ENCODE measurements at regions not wholly inside any gene's neighbourhood (a gene's known extent, or its start where the extent isn't known, plus 50 kb on each side); places are given as distances from the start of the nearest gene placed in this dataset.

DNA sequence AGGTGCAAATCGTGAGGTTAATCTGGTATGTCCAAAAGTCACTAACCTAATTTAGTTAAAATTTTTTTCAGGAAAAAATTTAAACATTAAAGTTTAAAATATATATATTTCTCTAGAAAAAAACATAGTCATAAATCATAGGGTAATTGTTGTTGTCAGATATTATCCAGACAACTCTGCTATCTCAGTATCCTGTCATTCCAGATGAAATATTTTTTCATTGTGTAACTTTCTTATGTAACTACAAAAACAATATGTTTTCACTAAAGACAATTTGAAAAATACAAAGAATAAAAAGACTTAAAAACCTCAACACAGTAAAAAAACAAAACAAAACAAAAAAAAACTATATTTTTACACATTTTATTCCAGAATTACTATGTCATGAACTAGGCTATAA, 57.6 kb downstream of the TENT5A start:
- DNase-seq (ENCODE audit: low spot score), result no peak

DNA sequence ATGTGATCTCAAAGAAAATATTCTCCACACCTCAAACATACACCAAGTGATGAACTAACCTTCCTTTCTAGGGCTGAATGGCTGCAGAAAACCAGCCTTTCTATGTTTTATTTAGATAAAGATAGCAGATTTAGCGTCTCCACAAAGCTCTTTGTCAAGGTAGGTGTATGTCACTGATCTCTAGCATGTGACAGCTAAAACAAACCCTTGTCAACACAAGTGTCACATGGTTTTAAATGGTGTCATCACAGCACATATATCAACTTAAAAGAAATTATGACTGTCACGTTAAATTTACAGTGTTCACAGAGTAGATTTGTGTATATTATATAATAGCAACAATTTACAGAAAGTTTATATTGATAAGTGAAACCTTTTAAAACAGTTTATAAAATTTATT, 58.3 kb downstream of the TENT5A start:
- DNase-seq (ENCODE audit: low spot score), result no peak

DNA sequence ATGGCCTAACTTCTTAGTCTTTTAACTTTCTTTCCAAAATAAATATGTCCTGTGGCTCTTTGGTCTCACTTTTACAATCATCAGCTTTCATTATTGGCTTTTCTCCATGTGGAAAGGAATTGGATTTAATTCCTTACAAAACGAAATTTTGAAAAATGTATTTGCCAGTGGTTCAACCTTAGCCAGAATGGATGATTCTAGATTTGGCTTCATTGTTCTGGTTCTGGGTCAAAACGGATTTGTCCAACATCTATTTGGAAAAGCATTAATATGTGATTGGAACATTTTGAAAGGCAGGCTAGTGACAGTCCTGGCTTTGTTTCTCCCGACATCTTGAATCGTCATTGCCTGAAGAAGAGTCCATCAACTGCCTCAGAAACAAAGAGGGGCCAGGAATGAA, 59.2 kb downstream of the TENT5A start:
- no peak for DNase-seq (ENCODE audit: low spot score)

DNA sequence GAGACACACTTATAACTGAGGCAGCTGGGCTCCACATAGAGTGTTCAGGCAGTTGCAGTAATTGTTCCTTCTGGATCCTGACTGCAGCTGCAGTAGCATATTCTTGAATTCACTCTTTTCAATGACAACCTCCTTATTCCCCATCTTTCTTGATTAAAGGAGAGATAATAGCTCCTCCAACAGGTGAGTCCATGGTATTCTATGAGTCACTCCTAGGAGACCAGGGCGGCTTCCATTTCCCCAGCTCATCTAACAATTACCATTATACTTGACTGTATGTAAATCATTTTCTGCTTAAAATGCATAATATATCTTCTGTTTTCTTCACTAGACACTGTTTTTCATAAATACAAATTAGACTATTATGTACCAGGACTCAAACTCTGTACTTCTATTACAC, 62.4 kb downstream of the TENT5A start:
- DNase-seq (ENCODE audit: low spot score), result no peak

DNA sequence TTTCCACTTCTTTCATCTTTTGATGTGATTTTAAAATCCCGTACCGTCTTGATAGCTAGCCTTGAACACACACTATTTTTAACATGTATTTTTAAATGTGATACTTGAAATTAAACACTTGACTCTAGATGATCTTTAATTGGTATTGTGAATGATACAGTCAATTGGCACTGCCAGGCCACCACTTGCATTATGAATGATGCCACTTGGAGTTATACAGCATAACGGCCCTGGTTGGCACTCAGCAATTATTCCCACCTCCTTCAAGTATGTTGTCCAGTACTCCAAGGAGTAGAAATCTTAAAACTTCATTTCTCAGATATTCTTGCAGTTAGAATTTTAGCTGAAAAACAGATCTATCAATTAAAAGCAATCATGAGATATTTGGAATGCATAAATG, 62.9 kb downstream of the TENT5A start:
- no peak for DNase-seq (ENCODE audit: low spot score)

DNA sequence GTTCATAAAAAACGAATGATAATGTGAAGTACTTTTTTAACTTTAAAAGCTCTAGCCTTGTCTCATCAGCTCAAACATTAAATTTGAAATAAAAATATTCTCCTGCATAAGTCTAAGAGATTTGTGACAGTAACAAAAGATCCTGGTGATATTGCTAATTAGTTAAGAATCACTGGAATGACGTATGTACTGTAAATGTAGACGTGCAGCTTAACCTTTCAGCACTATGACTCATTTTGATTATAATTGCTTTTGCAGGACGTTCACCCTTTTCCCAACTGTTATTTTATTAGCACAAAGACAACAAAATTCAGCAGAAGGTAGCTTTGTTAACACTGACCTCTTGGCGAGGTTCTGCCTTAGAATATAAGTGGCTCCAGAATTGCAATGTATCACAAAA, 68.6 kb downstream of the TENT5A start:
- no peak for DNase-seq (ENCODE audit: low spot score)

DNA sequence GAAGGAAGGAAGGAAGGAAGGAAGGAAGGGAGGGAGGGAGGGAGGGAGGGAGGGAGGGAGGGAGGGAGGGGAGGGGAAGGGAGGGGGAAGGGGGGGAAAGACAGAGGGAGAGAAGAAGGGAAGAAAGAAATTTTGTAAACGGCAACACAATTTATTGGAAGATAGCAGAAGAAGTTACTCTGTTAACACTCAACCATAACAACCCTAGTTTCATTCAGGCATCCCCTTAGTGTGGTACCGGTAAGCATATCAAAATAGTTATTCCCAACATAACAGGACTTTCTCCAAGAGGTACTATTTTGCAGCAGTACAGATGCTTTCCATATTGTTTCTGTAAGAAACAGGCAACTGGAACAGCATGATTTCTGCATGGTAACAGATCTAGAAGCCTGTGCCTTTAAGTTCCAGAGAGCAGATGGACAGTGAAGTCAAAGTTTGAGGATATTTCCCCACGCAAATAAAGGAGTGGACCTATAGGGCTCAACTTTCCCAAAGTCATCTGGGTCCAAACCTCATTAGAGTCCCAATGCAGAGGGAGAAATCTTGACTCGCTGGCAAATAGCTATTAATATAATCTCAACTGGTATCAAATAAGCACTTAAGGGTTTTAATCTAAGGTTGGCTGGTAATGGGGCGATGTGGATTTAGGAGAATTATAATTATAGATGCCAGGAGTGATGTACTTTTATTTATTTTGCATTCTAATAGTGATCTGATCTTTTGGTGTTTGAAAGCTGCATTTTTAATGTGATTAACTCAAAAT, 69.4 kb downstream of the TENT5A start:
- DNase-seq (ENCODE audit: low spot score), result no peak

DNA sequence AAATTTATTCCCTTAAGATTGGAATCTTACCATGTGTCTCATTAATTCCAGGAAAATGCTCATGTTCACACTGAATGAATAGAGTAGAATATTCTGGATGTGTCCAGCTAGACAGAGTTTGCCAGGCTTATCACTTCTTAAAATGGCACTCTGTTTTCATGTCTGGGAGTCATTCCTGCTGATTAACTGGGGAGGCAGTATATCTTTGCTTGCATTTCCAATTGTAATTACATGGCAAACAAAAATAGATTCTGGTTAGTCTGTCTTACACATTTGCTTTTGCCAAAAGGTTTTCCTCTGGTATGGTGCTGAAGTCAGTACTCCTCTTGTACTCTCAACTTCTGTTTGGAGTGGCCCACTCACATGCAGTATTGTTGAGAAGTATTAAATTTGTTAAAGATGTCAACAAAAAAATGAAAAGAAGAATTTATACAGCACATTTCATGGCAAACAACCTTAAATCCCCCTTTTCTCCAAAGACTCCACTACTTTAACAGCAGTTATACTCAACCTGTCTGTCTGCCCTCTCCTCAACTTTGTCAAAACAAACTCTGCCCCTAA, 70.2 kb downstream of the TENT5A start:
- no peak for DNase-seq (ENCODE audit: low spot score)

DNA sequence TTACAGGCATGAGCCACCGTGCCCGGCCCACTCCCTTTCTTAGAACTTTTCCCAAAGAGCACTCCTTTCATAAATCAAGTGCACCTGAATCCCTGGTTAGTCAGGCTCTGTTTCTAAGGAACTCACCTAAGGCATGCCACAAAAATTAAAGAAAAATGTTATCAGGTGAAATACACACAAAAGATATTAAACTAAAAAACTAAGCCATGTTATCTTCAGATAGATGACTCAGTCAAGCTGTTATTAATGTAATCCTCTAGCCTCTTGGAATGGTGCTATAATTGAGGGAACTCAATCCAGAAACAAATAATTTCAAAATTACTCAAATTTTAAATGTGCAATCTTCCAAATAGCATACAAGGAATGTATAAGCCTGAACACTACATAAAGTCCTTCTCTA, 83.0 kb downstream of the TENT5A start:
- DNase-seq (ENCODE audit: low spot score), result no peak

DNA sequence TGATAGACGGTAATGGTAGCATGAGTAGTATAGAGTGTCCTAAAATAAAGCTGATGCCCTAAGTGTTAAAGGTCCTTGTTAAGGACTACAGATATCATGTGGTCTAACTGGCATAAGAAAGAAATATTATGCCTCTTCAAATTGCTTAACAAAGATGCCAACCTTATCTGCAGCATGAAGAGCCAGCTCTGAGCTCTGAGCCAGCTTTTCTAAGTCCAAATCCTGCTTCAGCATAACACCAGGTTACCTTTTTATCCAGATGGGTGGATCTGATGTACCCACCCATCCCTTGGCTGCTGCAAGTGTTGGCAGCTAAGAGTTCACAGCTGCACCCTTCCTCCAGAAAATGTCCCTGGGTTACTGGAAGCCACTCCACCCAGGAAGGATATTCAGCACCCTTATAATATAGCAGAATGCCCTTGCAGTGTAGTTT, 83.8 kb downstream of the TENT5A start:
- no peak for DNase-seq (ENCODE audit: low spot score)

DNA sequence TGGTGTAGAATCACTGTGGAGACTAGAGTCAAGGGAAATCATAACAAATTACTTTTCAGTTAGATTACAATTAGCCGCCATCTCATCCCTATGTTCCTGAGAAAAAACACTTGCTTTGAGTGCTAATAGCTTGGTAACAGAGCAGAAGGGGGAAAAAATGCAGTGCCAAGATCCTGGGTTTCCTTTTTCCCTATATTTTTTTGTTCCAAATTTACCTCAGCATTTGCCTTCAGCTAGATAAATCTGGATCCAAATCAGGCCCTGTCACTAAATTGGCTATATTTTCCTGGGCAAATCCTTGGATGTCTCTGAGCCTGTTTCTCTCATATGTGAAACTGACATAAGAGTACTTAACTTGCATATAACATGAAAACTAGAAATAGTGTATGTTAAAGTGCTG, 86.0 kb downstream of the TENT5A start:
- no peak for DNase-seq (ENCODE audit: low spot score)

DNA sequence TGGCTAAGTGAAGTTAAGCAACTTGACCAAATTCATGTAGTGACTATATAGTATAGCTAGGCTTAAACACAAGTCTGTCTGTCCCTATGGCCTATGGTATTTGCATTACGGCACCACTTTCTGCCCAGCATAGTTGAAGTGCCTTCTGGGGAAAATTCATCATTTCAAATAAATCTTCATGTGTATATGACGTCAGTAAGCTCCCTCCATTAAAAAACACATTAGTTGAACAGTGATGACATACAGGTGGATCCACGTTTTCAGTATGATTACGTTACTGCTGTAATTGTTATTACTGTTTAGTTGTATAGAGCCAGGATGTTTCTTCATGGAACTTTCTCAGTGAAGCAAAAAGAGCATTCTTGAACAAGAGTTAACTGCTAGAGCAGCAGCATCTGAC, 96.2 kb downstream of the TENT5A start:
- no peak for DNase-seq (ENCODE audit: low spot score)

DNA sequence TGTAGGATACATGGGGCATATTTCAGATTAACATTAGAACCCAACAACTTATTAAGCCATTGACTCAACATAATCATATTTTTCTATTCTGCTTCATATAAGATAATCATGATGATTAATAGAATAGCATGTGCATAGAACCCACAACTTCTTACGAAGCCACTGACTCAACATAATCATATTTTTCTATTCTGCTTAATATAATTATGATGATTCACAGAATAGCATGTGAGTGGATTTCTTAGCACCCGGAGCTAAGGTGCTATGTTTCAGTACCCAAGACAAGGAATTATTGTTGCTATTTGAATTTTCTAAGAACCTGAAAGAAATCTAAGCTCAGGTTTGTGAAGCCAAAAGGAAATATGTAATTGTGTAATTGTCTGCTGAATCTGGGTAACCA, 96.8 kb downstream of the TENT5A start:
- no peak for DNase-seq (ENCODE audit: low spot score)

DNA sequence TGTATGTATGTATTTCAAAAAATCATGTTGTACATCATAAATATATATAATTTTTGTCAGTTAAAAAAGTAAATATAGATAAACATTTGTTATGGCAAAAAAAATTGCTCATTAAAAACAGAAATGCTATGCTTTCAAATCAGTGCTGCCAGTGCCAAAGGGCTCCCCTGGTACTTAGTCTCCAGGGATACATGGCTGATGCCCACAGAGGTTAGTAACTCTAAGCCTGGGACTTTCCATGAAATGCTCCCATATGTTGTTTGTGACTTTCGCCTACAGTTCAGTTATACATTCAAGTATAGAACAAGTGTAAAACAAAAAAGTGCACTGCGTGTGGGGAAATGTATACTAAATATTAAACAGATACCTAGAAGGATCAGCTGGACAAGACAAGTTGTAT, 104.0 kb downstream of the TENT5A start:
- no peak for DNase-seq (ENCODE audit: low spot score)

DNA sequence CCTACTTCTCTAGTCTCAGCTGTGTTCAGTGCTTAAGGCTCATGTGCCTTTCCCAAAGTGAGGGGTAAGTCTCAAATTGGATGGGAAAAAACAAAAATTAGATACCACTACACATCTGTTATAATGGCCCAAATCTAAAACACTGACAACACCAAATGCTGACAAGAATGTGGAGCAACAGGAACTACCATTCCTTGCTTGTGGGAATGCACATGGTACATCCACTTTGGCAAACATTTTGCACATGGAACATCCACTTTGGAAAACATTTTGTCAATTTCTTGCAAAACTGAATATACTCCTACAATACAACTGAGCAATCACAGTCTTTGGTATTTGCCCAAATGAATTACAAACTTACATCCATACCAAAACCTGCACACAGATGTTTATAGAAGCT, 109.3 kb downstream of the TENT5A start:
- DNase-seq (ENCODE audit: low spot score), result no peak

DNA sequence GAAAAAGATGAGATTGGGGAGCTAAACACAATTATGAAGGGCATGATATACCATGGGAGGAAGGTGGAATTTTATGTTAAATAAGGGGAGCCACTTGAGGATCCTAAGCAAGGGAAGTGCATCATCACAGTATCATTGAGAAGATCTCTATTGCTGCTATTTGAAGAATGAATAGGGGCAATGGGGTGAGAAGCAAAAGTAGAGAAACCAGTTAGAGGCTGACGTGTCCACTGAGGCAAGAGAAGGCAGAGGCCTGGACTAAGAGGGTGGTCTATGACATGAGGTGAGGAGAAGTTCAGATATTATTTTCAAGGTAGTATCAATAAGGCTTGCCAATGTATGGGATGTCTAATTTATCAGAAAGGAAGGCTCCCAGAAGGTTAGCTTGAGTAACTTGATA, 111.6 kb downstream of the TENT5A start:
- DNase-seq (ENCODE audit: low spot score), result no peak

DNA sequence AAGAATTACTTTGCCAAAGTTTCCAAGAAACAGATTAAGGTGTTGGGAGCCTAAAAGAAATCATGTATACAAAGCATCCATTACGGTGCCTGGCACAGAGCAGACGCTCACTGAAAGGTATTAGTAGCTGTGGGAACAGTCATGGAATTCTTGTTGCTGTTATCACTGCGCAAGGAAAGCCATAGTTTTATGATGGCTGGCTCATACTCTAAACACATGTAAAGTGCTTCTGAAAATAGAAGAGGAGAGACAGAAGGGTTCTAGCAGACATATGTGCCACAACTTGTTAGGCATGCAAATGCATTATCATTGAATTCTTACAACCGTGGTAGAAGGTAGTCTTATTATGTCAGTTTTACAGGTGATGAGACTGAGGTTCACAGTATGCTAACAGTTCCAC, 112.4 kb downstream of the TENT5A start:
- DNase-seq (ENCODE audit: low spot score), result no peak

DNA sequence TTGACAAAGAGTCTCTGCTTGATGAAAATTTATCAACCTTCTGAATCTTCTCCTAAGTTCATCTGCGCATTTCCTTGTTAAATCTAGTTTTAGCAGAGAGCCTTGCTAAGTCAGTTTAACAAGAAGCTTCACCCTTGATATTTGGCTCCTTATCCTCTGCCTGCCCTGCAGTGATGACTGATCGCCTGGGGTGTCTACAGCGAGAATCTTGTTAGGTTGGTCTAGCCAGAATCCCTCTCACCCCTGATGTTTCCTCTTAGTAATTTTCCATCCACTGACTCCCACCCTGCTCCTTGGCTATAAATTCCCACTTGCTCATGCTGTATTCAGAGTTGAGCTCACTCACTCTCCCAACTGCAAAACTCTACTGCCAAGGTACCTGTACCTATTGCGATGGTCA, 114.1 kb downstream of the TENT5A start:
- no peak for DNase-seq (ENCODE audit: low spot score)

DNA sequence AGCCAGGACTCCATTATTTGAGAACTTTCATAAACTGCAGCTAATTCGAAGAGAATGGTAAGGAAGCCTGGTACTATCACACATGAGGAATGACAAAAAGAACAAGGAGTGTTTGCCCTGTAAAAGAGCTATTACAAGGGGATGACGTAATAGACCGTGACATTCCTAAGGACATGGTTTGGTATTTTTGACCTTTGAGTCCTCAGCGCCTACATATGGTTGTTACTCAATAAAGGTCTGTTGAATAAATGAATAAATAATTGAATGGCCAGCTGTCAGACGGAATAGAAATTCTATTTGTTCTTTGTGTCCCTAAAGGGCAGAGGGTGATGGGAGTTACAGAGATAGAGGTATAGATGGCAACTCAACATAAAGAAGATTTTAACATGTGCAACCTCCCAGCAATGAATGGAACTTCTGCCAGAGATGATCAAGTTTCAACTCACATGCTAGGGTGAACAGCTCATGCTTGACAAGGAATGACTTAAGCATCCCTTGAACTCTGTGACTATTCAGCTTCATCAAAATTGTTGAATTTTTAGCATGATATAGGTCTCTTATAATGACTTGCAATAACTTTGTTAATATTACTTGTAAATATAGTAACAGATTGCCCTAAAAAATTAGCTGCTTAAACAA, 115.4 kb downstream of the TENT5A start:
- no peak for DNase-seq (ENCODE audit: low spot score)

DNA sequence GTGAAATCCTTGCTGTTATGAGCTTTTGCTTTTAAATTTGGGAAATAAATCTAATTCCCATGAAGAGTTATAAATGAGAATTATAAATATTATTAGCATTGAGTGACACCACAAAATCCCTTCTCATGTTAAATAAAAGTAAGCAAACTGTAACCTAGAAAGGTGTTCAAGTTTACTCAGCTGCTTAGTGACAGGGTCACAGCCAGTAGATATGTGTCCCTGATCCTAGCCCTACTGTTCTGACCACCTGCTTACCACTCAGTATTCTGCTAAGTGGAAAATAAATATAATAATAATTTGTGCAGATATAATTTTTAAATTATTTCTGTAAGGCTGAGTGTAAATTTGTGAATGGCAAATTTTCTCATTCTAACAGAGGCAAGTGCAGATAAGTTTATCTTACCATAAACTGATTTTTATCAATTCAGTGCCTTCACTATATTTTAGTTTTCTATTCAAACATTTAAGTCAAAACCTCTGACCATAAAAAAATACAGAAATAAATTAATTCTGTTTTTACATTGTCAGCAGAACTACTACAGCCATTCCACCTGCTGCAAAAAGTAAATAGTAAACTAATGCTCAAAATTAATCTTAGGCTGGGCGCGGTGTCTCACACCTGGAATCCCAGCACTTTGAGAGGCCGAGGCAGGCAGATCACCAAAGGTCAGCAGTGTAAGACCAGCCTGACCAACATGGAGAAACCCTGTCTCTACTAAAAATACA, 118.2 kb downstream of the TENT5A start:
- no peak for DNase-seq (ENCODE audit: low spot score)

DNA sequence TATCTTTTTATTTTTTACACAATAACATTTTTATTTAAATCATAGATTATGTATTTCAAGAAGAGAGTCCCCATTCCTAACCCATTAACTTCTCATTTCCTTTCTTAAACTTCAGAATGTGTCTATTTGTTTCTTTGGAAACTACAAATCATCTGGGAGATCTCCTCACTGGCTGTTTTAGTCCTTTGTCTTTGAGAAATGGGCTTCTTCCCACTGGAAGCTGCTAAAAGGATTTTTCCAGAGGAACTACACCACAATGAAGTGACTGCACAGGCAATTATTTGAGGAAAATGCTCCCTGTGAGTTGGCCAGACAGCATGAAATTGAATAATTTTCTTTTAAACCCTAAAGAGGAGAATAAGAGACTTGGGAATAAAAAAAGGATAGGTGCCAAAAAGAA, 119.1 kb downstream of the TENT5A start:
- DNase-seq (ENCODE audit: low spot score), result no peak

DNA sequence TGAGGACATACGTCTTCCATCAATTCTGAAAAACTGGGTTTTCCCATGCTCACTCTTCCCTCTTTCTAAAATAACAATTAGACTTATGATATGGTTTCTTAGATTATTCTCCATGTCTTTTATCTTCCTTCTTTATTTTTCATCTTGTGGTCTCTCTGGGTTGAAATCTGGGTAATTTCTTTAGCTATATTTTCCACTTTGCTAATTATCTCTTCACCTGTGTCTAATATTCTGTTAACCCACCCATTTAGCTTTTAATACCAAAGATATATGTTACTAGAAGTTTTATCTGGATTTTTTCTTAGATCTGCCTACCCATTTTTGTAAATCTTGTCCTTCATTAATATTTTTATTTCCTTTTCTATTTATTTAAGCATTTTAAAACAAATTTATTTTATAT, 121.8 kb downstream of the TENT5A start:
- no peak for DNase-seq (ENCODE audit: low spot score)

DNA sequence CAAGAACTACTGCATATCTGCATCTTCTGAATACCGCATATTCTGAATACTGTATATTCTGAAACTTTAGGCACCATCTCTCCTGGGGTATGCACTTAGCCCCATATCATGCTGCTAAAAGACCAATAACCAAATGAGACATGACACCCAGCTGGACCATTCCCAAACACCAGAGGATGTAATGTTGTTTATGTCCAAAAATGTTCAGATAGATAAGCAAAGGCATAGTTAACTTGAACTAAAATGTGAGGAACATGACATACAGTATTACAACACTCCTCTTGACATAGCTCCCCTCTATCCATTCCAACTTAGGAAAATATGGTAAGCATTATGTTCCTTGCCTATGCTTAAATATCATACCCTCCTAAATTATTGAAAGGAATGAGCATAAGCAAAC, 127.3 kb downstream of the TENT5A start:
- no peak for DNase-seq (ENCODE audit: low spot score)

Data from mucosa of gallbladder (tissue), 1 donor.